Activated CD4-positive, alpha-beta T cell treated with anti-CD3 and anti-CD28 coated beads for 4 hours (primary cell): ENCODE measurements at regions not wholly inside any gene's neighbourhood (a gene's known extent, or its start where the extent isn't known, plus 50 kb on each side); places are given as distances from the start of the nearest gene placed in this dataset.

Source experiments
- DNase-seq, 2 donors: peaks; one replicate each; pipeline ENCODE4 v3.0.0-alpha.2; 2020

- DNase-seq: no peak
Observed at GRCh38 chr5:56450766-56451165, 217.6 kb upstream of the ANKRD55 start.

- no peak for DNase-seq
Observed at GRCh38 chr5:56449071-56449640, 216.0 kb upstream of the ANKRD55 start.

GRCh38 chr5:56447656-56448055, 214.5 kb upstream of the ANKRD55 start:
- DNase-seq: no peak

GRCh38 chr5:56447232-56447631, 214.1 kb upstream of the ANKRD55 start:
- DNase-seq: no peak

- DNase-seq: no peak
Observed at GRCh38 chr5:56446728-56447127, 213.6 kb upstream of the ANKRD55 start.

- DNase-seq: no peak
Observed at GRCh38 chr5:56443826-56444225, 210.7 kb upstream of the ANKRD55 start.

- no peak for DNase-seq
Observed at GRCh38 chr5:56440871-56441740, 208.0 kb upstream of the ANKRD55 start.

GRCh38 chr5:56434986-56435385, 201.9 kb upstream of the ANKRD55 start:
- DNase-seq: no peak

GRCh38 chr5:56433039-56433617, 200.0 kb upstream of the ANKRD55 start:
- no peak for DNase-seq

GRCh38 chr5:56432321-56432720, 199.2 kb upstream of the ANKRD55 start:
- no peak for DNase-seq

- no peak for DNase-seq
Observed at GRCh38 chr5:56430422-56430821, 197.3 kb upstream of the ANKRD55 start.

GRCh38 chr5:56429110-56429561, 196.0 kb upstream of the ANKRD55 start:
- no peak for DNase-seq

- no peak for DNase-seq
Observed at GRCh38 chr5:56426693-56427092, 193.6 kb upstream of the ANKRD55 start.

GRCh38 chr5:56422076-56422762, 189.1 kb upstream of the ANKRD55 start:
- no peak for DNase-seq

GRCh38 chr5:56421246-56422075, 188.3 kb upstream of the ANKRD55 start:
- DNase-seq: no peak

- no peak for DNase-seq
Observed at GRCh38 chr5:56420323-56420722, 187.2 kb upstream of the ANKRD55 start.

- no peak for DNase-seq
Observed at GRCh38 chr5:56419667-56420066, 186.5 kb upstream of the ANKRD55 start.

GRCh38 chr5:56415356-56415765, 182.2 kb upstream of the ANKRD55 start:
- DNase-seq: no peak

- no peak for DNase-seq
Observed at GRCh38 chr5:56414066-56414465, 180.9 kb upstream of the ANKRD55 start.

GRCh38 chr5:56413546-56413945, 180.4 kb upstream of the ANKRD55 start:
- DNase-seq: no peak

- DNase-seq: no peak
Observed at GRCh38 chr5:56412601-56413379, 179.7 kb upstream of the ANKRD55 start.

GRCh38 chr5:56410696-56411095, 177.6 kb upstream of the ANKRD55 start:
- DNase-seq: no peak
